ENCODE measurements at regions not wholly inside any gene's neighbourhood (a gene's known extent, or its start where the extent isn't known, plus 50 kb on each side); places are given as distances from the start of the nearest gene placed in this dataset.

DNA sequence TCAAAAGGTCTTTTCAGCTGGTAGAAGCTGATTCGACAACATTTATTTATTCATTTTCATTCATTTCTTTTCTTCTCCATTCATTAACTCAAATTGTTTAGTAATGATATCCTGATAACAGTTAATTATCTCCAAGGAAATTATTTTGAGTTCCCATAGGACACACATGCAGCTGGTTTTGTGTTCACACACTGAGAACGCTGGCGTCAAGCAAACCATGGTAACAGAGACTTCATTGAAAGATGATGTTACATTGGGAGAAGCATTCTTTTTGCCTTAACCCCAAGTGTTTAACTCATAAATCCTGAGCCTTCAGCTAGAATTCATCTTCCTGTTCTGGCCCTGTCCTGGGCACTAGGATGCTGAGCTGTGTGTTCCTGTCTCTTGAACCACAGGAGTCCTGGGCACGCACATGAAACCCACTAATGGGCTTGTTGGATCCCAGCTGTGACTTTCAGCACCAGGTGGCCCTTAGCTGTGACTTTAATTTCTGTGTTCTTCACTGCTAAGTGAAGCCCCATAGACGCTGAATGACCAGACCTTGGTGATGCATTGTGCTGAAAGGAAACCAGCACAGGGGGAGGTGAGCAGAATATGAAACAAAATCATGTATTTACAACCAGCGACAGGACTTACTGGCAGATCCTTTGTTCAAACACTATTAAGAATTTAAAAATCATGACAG is 121.5 kb upstream of the PRSS58 start (continued):
- TF ChIP-seq IRF2 (CRISPR knock-in tag; IDR thresholded peaks at IDR 0.05; ENCODE audit: borderline replicate concordance, low read depth), result no peak
- TF ChIP-seq, protein P1, sequence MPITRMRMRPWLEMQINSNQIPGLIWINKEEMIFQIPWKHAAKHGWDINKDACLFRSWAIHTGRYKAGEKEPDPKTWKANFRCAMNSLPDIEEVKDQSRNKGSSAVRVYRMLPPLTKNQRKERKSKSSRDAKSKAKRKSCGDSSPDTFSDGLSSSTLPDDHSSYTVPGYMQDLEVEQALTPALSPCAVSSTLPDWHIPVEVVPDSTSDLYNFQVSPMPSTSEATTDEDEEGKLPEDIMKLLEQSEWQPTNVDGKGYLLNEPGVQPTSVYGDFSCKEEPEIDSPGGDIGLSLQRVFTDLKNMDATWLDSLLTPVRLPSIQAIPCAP (CRISPR knock-in tag; IDR thresholded peaks at IDR 0.05), result no peak

DNA sequence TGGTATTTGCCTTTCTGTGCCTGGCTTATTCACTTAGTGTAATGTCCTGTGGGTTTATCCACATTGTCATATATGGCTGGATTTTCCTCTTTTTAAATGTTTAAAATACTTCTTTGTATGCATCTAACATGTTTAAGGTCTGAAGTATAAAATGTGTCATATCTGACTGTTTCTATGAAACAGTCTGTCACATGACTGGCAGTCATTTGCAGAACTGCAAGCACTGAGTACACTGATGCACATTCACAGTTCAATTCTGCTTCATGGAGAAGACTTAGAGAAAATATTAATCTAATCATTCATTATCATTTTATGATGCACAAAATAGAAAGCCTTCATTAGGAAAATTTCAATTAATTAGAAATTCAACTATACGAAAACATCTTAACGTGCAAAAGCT is 119.7 kb upstream of the PRSS58 start:
- Mint-ChIP-seq H3K4me1 (peaks cover 27% of the 10 kb centered on the region), H3K9me3 (no peaks in the 10 kb centered on the region), H3K27ac (no peak overlapping the region), H3K27me3 (ENCODE audit: low read depth) (peaks cover 7% of the 10 kb centered on the region), H3K36me3 (no peaks in the 10 kb centered on the region), H3K4me3 (no peak overlapping the region)
- TF ChIP-seq, protein P2, sequence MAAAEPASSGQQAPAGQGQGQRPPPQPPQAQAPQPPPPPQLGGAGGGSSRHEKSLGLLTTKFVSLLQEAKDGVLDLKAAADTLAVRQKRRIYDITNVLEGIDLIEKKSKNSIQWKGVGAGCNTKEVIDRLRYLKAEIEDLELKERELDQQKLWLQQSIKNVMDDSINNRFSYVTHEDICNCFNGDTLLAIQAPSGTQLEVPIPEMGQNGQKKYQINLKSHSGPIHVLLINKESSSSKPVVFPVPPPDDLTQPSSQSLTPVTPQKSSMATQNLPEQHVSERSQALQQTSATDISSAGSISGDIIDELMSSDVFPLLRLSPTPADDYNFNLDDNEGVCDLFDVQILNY (CRISPR knock-in tag; IDR thresholded peaks at IDR 0.05), result no peak
- TF ChIP-seq, protein P3, sequence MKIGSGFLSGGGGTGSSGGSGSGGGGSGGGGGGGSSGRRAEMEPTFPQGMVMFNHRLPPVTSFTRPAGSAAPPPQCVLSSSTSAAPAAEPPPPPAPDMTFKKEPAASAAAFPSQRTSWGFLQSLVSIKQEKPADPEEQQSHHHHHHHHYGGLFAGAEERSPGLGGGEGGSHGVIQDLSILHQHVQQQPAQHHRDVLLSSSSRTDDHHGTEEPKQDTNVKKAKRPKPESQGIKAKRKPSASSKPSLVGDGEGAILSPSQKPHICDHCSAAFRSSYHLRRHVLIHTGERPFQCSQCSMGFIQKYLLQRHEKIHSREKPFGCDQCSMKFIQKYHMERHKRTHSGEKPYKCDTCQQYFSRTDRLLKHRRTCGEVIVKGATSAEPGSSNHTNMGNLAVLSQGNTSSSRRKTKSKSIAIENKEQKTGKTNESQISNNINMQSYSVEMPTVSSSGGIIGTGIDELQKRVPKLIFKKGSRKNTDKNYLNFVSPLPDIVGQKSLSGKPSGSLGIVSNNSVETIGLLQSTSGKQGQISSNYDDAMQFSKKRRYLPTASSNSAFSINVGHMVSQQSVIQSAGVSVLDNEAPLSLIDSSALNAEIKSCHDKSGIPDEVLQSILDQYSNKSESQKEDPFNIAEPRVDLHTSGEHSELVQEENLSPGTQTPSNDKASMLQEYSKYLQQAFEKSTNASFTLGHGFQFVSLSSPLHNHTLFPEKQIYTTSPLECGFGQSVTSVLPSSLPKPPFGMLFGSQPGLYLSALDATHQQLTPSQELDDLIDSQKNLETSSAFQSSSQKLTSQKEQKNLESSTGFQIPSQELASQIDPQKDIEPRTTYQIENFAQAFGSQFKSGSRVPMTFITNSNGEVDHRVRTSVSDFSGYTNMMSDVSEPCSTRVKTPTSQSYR (CRISPR knock-in tag; IDR thresholded peaks at IDR 0.05), result no peak
- TF ChIP-seq ZNF396 (CRISPR knock-in tag; IDR thresholded peaks at IDR 0.05; ENCODE audit: borderline replicate concordance) (no peak), ESRRA (CRISPR knock-in tag; IDR thresholded peaks at IDR 0.05; ENCODE audit: borderline replicate concordance) (no peak), NFYB (CRISPR knock-in tag; conservative IDR thresholded peaks at IDR 0.05; ENCODE audit: low read depth) (no peak), TP53 (CRISPR knock-in tag; IDR thresholded peaks at IDR 0.05) (no peak), TEAD4 (CRISPR knock-in tag; IDR thresholded peaks at IDR 0.05) (no peak)
- TF ChIP-seq, protein P4, sequence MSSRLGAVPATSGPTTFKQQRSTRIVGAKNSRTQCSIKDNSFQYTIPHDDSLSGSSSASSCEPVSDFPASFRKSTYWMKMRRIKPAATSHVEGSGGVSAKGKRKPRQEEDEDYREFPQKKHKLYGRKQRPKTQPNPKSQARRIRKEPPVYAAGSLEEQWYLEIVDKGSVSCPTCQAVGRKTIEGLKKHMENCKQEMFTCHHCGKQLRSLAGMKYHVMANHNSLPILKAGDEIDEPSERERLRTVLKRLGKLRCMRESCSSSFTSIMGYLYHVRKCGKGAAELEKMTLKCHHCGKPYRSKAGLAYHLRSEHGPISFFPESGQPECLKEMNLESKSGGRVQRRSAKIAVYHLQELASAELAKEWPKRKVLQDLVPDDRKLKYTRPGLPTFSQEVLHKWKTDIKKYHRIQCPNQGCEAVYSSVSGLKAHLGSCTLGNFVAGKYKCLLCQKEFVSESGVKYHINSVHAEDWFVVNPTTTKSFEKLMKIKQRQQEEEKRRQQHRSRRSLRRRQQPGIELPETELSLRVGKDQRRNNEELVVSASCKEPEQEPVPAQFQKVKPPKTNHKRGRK (CRISPR knock-in tag; IDR thresholded peaks at IDR 0.05; ENCODE audit: borderline replicate concordance), result no peak
- POLR2A ChIA-PET, result no interaction called here
- no peak for DNase-seq (ENCODE audit: low spot score)
- CTCF ChIA-PET, result interaction anchor here (0.6 to 1.0 kb wide), 3 partner anchors 39 to 102 kb away, joined by 3 to 4 read pairs (median 3); no protein-coding TSS in a partner anchor
- no peak for ATAC-seq

DNA sequence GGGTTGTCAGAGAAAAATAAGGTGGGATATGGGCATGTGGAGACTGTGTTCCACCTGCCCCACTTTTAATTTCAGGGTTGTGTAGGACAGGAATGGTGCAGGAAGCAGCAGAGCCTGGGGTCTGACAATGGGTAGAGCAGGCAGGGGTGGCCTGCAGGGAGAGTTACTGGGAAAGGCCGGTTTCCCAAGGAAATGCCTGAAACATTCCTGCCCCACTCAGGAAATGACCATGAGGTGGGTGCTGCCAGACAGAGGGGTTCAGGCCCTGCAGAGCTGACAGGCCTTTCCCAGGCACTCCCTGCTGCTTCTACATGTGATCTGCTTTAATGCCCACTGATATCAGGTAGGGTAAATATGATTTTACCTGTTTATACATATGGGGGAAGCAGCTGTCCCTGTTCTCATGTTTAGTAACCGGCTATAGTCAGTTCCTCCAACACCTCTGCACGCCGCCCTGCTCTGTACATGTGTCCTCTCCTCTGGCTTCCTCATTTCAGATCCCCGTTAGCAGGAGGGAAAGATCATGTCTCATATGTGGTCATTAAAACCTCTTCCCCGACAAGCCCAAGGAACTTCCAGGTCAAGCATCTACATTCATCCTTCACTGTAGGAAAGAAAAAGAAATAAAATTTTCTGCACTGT is 118.6 kb upstream of the PRSS58 start:
- Mint-ChIP-seq H3K4me3 (no peak overlapping the region), H3K27me3 (ENCODE audit: low read depth) (peaks cover 5% of the 10 kb centered on the region), H3K36me3 (no peaks in the 10 kb centered on the region), H3K9me3 (no peaks in the 10 kb centered on the region), H3K4me1 (peaks cover 21% of the 10 kb centered on the region), H3K27ac (peak overlapping the region; percentile 22)
- ATAC-seq (peak; percentile 14; the same call in 1 of the 2 replicates), DNase-seq (ENCODE audit: low spot score) (no peak)
- CTCF ChIA-PET, result interaction anchor here (0.6 to 2.5 kb wide), 34 partner anchors 9 to 459 kb away, joined by 3 to 49 read pairs (median 6); no protein-coding TSS in a partner anchor
- POLR2A ChIA-PET, result interaction anchor here (1.0 kb wide), 1 partner anchor 11 kb away, joined by 5 read pairs; no protein-coding TSS in a partner anchor
- TF ChIP-seq ATF1 (CRISPR knock-in tag; IDR thresholded peaks at IDR 0.05), result no peak
- TF ChIP-seq, protein P3 (CRISPR knock-in tag; IDR thresholded peaks at IDR 0.05), result no peak
- no peak for TF ChIP-seq RELA (CRISPR knock-in tag; IDR thresholded peaks at IDR 0.05; ENCODE audit: borderline replicate concordance)
- TF ChIP-seq, protein P5, sequence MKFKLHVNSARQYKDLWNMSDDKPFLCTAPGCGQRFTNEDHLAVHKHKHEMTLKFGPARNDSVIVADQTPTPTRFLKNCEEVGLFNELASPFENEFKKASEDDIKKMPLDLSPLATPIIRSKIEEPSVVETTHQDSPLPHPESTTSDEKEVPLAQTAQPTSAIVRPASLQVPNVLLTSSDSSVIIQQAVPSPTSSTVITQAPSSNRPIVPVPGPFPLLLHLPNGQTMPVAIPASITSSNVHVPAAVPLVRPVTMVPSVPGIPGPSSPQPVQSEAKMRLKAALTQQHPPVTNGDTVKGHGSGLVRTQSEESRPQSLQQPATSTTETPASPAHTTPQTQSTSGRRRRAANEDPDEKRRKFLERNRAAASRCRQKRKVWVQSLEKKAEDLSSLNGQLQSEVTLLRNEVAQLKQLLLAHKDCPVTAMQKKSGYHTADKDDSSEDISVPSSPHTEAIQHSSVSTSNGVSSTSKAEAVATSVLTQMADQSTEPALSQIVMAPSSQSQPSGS (CRISPR knock-in tag; IDR thresholded peaks at IDR 0.05; ENCODE audit: borderline replicate concordance, low read depth), result no peak
- no peak for TF ChIP-seq ZNF219 (CRISPR knock-in tag; IDR thresholded peaks at IDR 0.05; ENCODE audit: borderline replicate concordance)
